GM19238 (cell line): ENCODE measurements at regions not wholly inside any gene's neighbourhood (a gene's known extent, or its start where the extent isn't known, plus 50 kb on each side); places are given as distances from the start of the nearest gene placed in this dataset.
"Not testable (repeated sequence)": the region's sequence is repeated elsewhere in the genome, so short reads cannot be mapped to it uniquely, and the experiment has no call there.

ENCODE experiments used
- DNase-seq: peaks from one replicate; pipeline ENCODE4 v3.0.0; 2011; ENCODE audit warnings: low spot score; ENCODE audit not compliant: insufficient read length

GRCh38 chr1:83142802-83143201 is 856.1 kb downstream of the TTLL7 start:
- not testable (repeated sequence) for DNase-seq

- not testable (repeated sequence) for DNase-seq
Measured at GRCh38 chr1:83135524-83136157, 863.3 kb downstream of the TTLL7 start.

GRCh38 chr1:83134322-83135014 is 864.5 kb downstream of the TTLL7 start:
- DNase-seq, result not testable (repeated sequence)

- no peak for DNase-seq
Measured at GRCh38 chr1:83131692-83131955, 867.3 kb downstream of the TTLL7 start.

GRCh38 chr1:83130886-83131691 is 867.8 kb downstream of the TTLL7 start:
- no peak for DNase-seq

- no peak for DNase-seq
Measured at GRCh38 chr1:83129107-83129506, 869.8 kb downstream of the TTLL7 start.

- no peak for DNase-seq
Measured at GRCh38 chr1:83125456-83125855, 873.5 kb downstream of the TTLL7 start.

- no peak for DNase-seq
Measured at GRCh38 chr1:83123019-83123418, 875.9 kb downstream of the TTLL7 start.

GRCh38 chr1:83118472-83118871 is 880.5 kb downstream of the TTLL7 start:
- DNase-seq, result no peak

- DNase-seq, result not testable (repeated sequence)
Measured at GRCh38 chr1:83117030-83117429, 881.9 kb downstream of the TTLL7 start.

- DNase-seq, result no peak
Measured at GRCh38 chr1:83115785-83116184, 883.1 kb downstream of the TTLL7 start.

GRCh38 chr1:83114136-83114834 is 884.6 kb downstream of the TTLL7 start:
- no peak for DNase-seq

GRCh38 chr1:83113652-83114051 is 885.3 kb downstream of the TTLL7 start:
- no peak for DNase-seq

- no peak for DNase-seq
Measured at GRCh38 chr1:83112248-83112885, 886.6 kb downstream of the TTLL7 start.

- DNase-seq, result no peak
Measured at GRCh38 chr1:83110156-83110555, 888.8 kb downstream of the TTLL7 start.

GRCh38 chr1:83109692-83110091 is 889.2 kb downstream of the TTLL7 start:
- no peak for DNase-seq

GRCh38 chr1:83104558-83104957 is 894.4 kb downstream of the TTLL7 start:
- no peak for DNase-seq

GRCh38 chr1:83103341-83103740 is 895.6 kb downstream of the TTLL7 start:
- no peak for DNase-seq

GRCh38 chr1:83102630-83103071 is 896.3 kb downstream of the TTLL7 start:
- DNase-seq, result no peak

- no peak for DNase-seq
Measured at GRCh38 chr1:83101406-83101805, 897.5 kb downstream of the TTLL7 start.

- no peak for DNase-seq
Measured at GRCh38 chr1:83100133-83100532, 898.8 kb downstream of the TTLL7 start.
